BE2C (cell line): ENCODE measurements at regions not wholly inside any gene's neighbourhood (a gene's known extent, or its start where the extent isn't known, plus 50 kb on each side); places are given as distances from the start of the nearest gene placed in this dataset.

Source experiments
- DNase-seq: peaks from one replicate; pipeline ENCODE4 v3.0.0-alpha.2; 2020
- H3K27me3 ChIP-seq: fragments of 250-450 bp; sonication (Bioruptor Pico); 2 replicates; pipeline ENCODE4 v1.5.1; 2020; ENCODE audit warnings: mild to moderate bottlenecking
- H3K36me3 ChIP-seq: fragments of 250-450 bp; sonication (Bioruptor Pico); 2 replicates; pipeline ENCODE4 v1.5.1; 2020; ENCODE audit warnings: mild to moderate bottlenecking
- H3K4me1 ChIP-seq: fragments of 250-450 bp; sonication (Bioruptor Pico); 2 replicates; pipeline ENCODE4 v1.5.1; 2020
- H3K4me3 ChIP-seq: 2 replicates; pipeline ENCODE4 v1.5.1; 2011; ENCODE audit warnings: low read depth, low read length
- H3K9me3 ChIP-seq: fragments of 250-450 bp; sonication (Bioruptor Pico); 2 replicates; pipeline ENCODE4 v1.5.1; 2020
- CTCF ChIP-seq: IDR thresholded peaks from 2 replicates; pipeline ENCODE4 v1.5.1; 2012; ENCODE audit warnings: mild to moderate bottlenecking, low read depth, low read length

- no peak for DNase-seq
- no peaks in the 10 kb centered on the region for H3K36me3 ChIP-seq
- no peak overlapping the region for H3K4me3 ChIP-seq
Measured at GRCh38 chr7:49479936-49480544, 293.4 kb upstream of the VWC2 start.

GRCh38 chr7:49481075-49481474 is 292.4 kb upstream of the VWC2 start:
- TF ChIP-seq CTCF, result no peak
- H3K27me3 ChIP-seq, result no peaks in the 10 kb centered on the region

More at GRCh38 chr7:49479936-49480544, 293.4 kb upstream of the VWC2 start:
- Histone ChIP-seq H3K9me3 (no peaks in the 10 kb centered on the region), H3K4me1 (no peaks in the 10 kb centered on the region), H3K27me3 (no peaks in the 10 kb centered on the region)
- no peak for TF ChIP-seq CTCF

GRCh38 chr7:49483142-49483541 is 290.3 kb upstream of the VWC2 start:
- H3K9me3 ChIP-seq, result no peaks in the 10 kb centered on the region
- H3K4me1 ChIP-seq, result no peaks in the 10 kb centered on the region
- peak; percentile 11 for DNase-seq
- H3K36me3 ChIP-seq, result no peaks in the 10 kb centered on the region
- peak; percentile 18 for TF ChIP-seq CTCF
- no peaks in the 10 kb centered on the region for H3K27me3 ChIP-seq
- no peak overlapping the region for H3K4me3 ChIP-seq

More at GRCh38 chr7:49481075-49481474, 292.4 kb upstream of the VWC2 start:
- Histone ChIP-seq H3K9me3 (no peaks in the 10 kb centered on the region), H3K4me1 (no peaks in the 10 kb centered on the region), H3K4me3 (no peak overlapping the region), H3K36me3 (no peaks in the 10 kb centered on the region)
- DNase-seq, result no peak

GRCh38 chr7:49486974-49487829 is 286.2 kb upstream of the VWC2 start:
- H3K4me1 ChIP-seq, result no peaks in the 10 kb centered on the region
- TF ChIP-seq CTCF, result no peak
- H3K9me3 ChIP-seq, result no peaks in the 10 kb centered on the region
- no peaks in the 10 kb centered on the region for H3K27me3 ChIP-seq
- DNase-seq, result no peak
- H3K4me3 ChIP-seq, result no peak overlapping the region
- H3K36me3 ChIP-seq, result no peaks in the 10 kb centered on the region

- no peak for TF ChIP-seq CTCF
- no peaks in the 10 kb centered on the region for H3K4me1 ChIP-seq
- no peak for DNase-seq
- H3K27me3 ChIP-seq, result no peaks in the 10 kb centered on the region
- no peak overlapping the region for H3K4me3 ChIP-seq
- H3K36me3 ChIP-seq, result no peaks in the 10 kb centered on the region
- H3K9me3 ChIP-seq, result no peaks in the 10 kb centered on the region
Measured at GRCh38 chr7:49487830-49488140, 285.7 kb upstream of the VWC2 start.

- DNase-seq, result no peak
Measured at GRCh38 chr7:49488573-49488972, 284.9 kb upstream of the VWC2 start.

More at GRCh38 chr7:49488573-49488972, 284.9 kb upstream of the VWC2 start:
- no peaks in the 10 kb centered on the region for H3K9me3 ChIP-seq
- H3K27me3 ChIP-seq, result no peaks in the 10 kb centered on the region
- H3K4me3 ChIP-seq, result no peak overlapping the region
- H3K4me1 ChIP-seq, result no peaks in the 10 kb centered on the region
- no peaks in the 10 kb centered on the region for H3K36me3 ChIP-seq
- no peak for TF ChIP-seq CTCF
